ENCODE measurements at regions not wholly inside any gene's neighbourhood (a gene's known extent, or its start where the extent isn't known, plus 50 kb on each side); places are given as distances from the start of the nearest gene placed in this dataset.
A peak's percentile ranks its signal among the peaks of the same experiment; 100 is the strongest.

- DNase-seq, result no peak
Measured at GRCh38 chr11:115008799-115009198, 330.5 kb downstream of the NXPE2 start.

GRCh38 chr11:115017529-115017928, 339.2 kb downstream of the NXPE2 start:
- no peak for DNase-seq

- DNase-seq, result no peak
Measured at GRCh38 chr11:115030166-115030565, 351.8 kb downstream of the NXPE2 start.

- DNase-seq, result no peak
Measured at GRCh38 chr11:115036406-115037180, 358.3 kb downstream of the NXPE2 start.

- DNase-seq, result no peak
Measured at GRCh38 chr11:115042002-115042401, 363.7 kb downstream of the NXPE2 start.

- no peak for DNase-seq
Measured at GRCh38 chr11:115047631-115048030, 369.3 kb downstream of the NXPE2 start.

GRCh38 chr11:115049796-115050195, 371.5 kb downstream of the NXPE2 start:
- no peak for DNase-seq

GRCh38 chr11:115050756-115051155, 372.4 kb downstream of the NXPE2 start:
- no peak for DNase-seq

- DNase-seq, result no peak
Measured at GRCh38 chr11:115051938-115052590, 373.7 kb downstream of the NXPE2 start.

GRCh38 chr11:115052601-115053000, 374.3 kb downstream of the NXPE2 start:
- no peak for DNase-seq

- peak in 7 of 56 donors; percentile 12 to 39 (median 21) for DNase-seq
Measured at GRCh38 chr11:115054570-115055538, 376.5 kb downstream of the NXPE2 start.

GRCh38 chr11:115056514-115056913, 378.2 kb downstream of the NXPE2 start:
- no peak for DNase-seq

- DNase-seq, result no peak
Measured at GRCh38 chr11:115060840-115061239, 382.5 kb downstream of the NXPE2 start.

GRCh38 chr11:115065314-115065713, 387.0 kb downstream of the NXPE2 start:
- no peak for DNase-seq

GRCh38 chr11:115065830-115066664, 387.7 kb downstream of the NXPE2 start:
- no peak for DNase-seq

GRCh38 chr11:115067471-115067870, 389.1 kb downstream of the NXPE2 start:
- no peak for DNase-seq

GRCh38 chr11:115067900-115068530, 389.7 kb downstream of the NXPE2 start:
- DNase-seq, result no peak

- DNase-seq, result no peak
Measured at GRCh38 chr11:115069599-115069998, 391.3 kb downstream of the NXPE2 start.

GRCh38 chr11:115075356-115075755, 397.0 kb downstream of the NXPE2 start:
- no peak for DNase-seq

- DNase-seq, result no peak
Measured at GRCh38 chr11:115077740-115078139, 399.4 kb downstream of the NXPE2 start.
